ENCODE measurements at regions not wholly inside any gene's neighbourhood (a gene's known extent, or its start where the extent isn't known, plus 50 kb on each side); places are given as distances from the start of the nearest gene placed in this dataset.

DNA sequence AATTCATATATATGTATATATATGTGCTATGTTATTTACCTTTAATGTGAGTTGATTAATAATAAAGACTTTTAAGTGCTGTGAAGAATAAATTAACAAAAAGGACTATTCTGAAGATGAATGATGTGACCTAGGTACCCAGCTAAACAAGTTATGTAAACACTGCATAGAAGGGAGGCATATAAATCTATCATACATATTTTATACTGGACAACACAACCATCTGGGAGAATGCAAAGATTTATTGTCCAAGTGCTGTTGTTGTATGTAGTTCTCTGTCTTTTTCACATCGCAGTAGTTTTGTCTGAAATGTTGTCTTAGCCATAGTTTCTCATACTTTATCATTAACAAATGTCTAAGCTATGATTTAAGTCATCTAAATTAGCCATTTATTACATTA, 337.6 kb downstream of the PCDH18 start:
- intact Hi-C loops (cut with micrococcal nuclease): no loop called here
- ChIA-PET CTCF (no interaction called here), POLR2A (ENCODE audit: unreplicated experiment) (no interaction called here)
- Histone ChIP-seq H4K91ac (ENCODE audit: insufficient read depth, low read depth, low read length) (no peak overlapping the region), H3K4me2 (ENCODE audit: low read depth, low read length) (no peak overlapping the region), H3K4me1 (ENCODE audit: control insufficient read depth, insufficient read depth, low read length) (no peaks in the 10 kb centered on the region), H3K23ac (ENCODE audit: low read depth, low read length) (no peak overlapping the region), H3K9ac (ENCODE audit: low read depth, low read length) (no peak overlapping the region), H3K9me1 (ENCODE audit: insufficient read depth, low read length) (no peaks in the 10 kb centered on the region), H2AK5ac (ENCODE audit: low read depth, low read length) (no peak overlapping the region), H2BK15ac (ENCODE audit: low read depth, low read length) (no peak overlapping the region), H3K36me3 (ENCODE audit: control insufficient read depth, insufficient read depth, low read length) (no peaks in the 10 kb centered on the region), H4K5ac (ENCODE audit: low read depth, low read length) (no peak overlapping the region), H3K27ac (ENCODE audit: insufficient read depth, low read length) (no peak overlapping the region), H3K56ac (ENCODE audit: extremely low read depth, insufficient read depth, low read length) (no peak overlapping the region), H4K20me1 (ENCODE audit: insufficient read depth, low read length) (no peaks in the 10 kb centered on the region), H2BK20ac (ENCODE audit: low read depth, low read length) (no peak overlapping the region), H3K27me3 (ENCODE audit: control insufficient read depth, insufficient read depth, low read length) (no peaks in the 10 kb centered on the region), H3K18ac (ENCODE audit: low read depth, low read length) (no peak overlapping the region), H3K9me3 (ENCODE audit: control insufficient read depth, insufficient read depth, low read length) (no peaks in the 10 kb centered on the region), H2AFZ (replicated peaks; ENCODE audit: low read length, poor library complexity) (no peak overlapping the region), H3K79me1 (ENCODE audit: low read depth in 1 of 2, low read length in 2 of 2) (no peaks in the 10 kb centered on the region), H2BK120ac (ENCODE audit: low read depth, low read length) (no peak overlapping the region), H2AK9ac (replicated peaks; ENCODE audit: low read depth, low read length, poor library complexity) (no peak overlapping the region), H3K4ac (ENCODE audit: low read depth, low read length) (no peak overlapping the region), H3K14ac (replicated peaks; ENCODE audit: low read depth, low read length) (no peak overlapping the region), H3K4me3 (ENCODE audit: insufficient read depth, low read depth, low read length) (no peak overlapping the region), H2BK5ac (ENCODE audit: low read depth, low read length, poor library complexity, severe bottlenecking) (no peak overlapping the region), H4K8ac (ENCODE audit: low read depth in 2 of 2, low read length in 2 of 2) (no peak overlapping the region)
- ATAC-seq (ENCODE audit: low read depth) (no peak), DNase-seq (no peak)
- WGBS, 2 experiments (ENCODE audit: extremely low coverage in 2 of 2, insufficient read length in 1 of 2): no CpG with 5 or more reads among the region's 1 CpG
- in situ Hi-C loops (cut with MboI; ENCODE audit: low sequenced_read_pairs): no loop called here
- dilution Hi-C loops (cut with HindIII; ENCODE audit: low sequenced_read_pairs, unreplicated experiment): no loop called here
- no peak for TF ChIP-seq CEBPB (IDR thresholded peaks at IDR 0.05; ENCODE audit: low read depth, low read length)
- TF ChIP-seq, protein P1, sequence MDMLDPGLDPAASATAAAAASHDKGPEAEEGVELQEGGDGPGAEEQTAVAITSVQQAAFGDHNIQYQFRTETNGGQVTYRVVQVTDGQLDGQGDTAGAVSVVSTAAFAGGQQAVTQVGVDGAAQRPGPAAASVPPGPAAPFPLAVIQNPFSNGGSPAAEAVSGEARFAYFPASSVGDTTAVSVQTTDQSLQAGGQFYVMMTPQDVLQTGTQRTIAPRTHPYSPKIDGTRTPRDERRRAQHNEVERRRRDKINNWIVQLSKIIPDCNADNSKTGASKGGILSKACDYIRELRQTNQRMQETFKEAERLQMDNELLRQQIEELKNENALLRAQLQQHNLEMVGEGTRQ (IDR thresholded peaks at IDR 0.05; ENCODE audit: low read depth, low read length): no peak
- no peak for TF ChIP-seq RCOR1 (IDR thresholded peaks at IDR 0.05; ENCODE audit: insufficient replicate concordance, low read length)
- TF ChIP-seq POLR2A (IDR thresholded peaks at IDR 0.05; ENCODE audit: low read depth, low read length): no peak
- TF ChIP-seq MAZ (IDR thresholded peaks at IDR 0.05; ENCODE audit: borderline replicate concordance, low read depth, low read length): no peak
- no peak for TF ChIP-seq FOS (IDR thresholded peaks at IDR 0.05; ENCODE audit: low read depth, low read length)
- no peak for TF ChIP-seq BHLHE40 (IDR thresholded peaks at IDR 0.05; ENCODE audit: low read depth, low read length)
- no peak for TF ChIP-seq NFE2L2 (IDR thresholded peaks at IDR 0.05; ENCODE audit: low read depth, low read length)
- no peak for TF ChIP-seq CHD1 (IDR thresholded peaks at IDR 0.05; ENCODE audit: low read depth, low read length)
- TF ChIP-seq RFX5 (IDR thresholded peaks at IDR 0.05; ENCODE audit: low read depth, low read length): no peak
- no peak for TF ChIP-seq MXI1 (IDR thresholded peaks at IDR 0.05; ENCODE audit: borderline replicate concordance, low read depth, low read length)
- no peak for TF ChIP-seq RAD21 (IDR thresholded peaks at IDR 0.05; ENCODE audit: low read length)
- TF ChIP-seq, protein P2, sequence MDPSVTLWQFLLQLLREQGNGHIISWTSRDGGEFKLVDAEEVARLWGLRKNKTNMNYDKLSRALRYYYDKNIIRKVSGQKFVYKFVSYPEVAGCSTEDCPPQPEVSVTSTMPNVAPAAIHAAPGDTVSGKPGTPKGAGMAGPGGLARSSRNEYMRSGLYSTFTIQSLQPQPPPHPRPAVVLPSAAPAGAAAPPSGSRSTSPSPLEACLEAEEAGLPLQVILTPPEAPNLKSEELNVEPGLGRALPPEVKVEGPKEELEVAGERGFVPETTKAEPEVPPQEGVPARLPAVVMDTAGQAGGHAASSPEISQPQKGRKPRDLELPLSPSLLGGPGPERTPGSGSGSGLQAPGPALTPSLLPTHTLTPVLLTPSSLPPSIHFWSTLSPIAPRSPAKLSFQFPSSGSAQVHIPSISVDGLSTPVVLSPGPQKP (IDR thresholded peaks at IDR 0.05; ENCODE audit: borderline replicate concordance, low read depth, low read length): no peak
- TF ChIP-seq, protein P3, sequence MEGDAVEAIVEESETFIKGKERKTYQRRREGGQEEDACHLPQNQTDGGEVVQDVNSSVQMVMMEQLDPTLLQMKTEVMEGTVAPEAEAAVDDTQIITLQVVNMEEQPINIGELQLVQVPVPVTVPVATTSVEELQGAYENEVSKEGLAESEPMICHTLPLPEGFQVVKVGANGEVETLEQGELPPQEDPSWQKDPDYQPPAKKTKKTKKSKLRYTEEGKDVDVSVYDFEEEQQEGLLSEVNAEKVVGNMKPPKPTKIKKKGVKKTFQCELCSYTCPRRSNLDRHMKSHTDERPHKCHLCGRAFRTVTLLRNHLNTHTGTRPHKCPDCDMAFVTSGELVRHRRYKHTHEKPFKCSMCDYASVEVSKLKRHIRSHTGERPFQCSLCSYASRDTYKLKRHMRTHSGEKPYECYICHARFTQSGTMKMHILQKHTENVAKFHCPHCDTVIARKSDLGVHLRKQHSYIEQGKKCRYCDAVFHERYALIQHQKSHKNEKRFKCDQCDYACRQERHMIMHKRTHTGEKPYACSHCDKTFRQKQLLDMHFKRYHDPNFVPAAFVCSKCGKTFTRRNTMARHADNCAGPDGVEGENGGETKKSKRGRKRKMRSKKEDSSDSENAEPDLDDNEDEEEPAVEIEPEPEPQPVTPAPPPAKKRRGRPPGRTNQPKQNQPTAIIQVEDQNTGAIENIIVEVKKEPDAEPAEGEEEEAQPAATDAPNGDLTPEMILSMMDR (conservative IDR thresholded peaks at IDR 0.05; ENCODE audit: low read depth, low read length): no peak
- TF ChIP-seq SMC3 (IDR thresholded peaks at IDR 0.05; ENCODE audit: low read depth, low read length): no peak
- TF ChIP-seq MAFK (IDR thresholded peaks at IDR 0.05; ENCODE audit: low read depth, low read length): no peak
- BruUV-seq (replicated peaks): no TSS peak

Measured in IMR-90 (cell line).